HepG2 (cell line): ENCODE measurements at regions not wholly inside any gene's neighbourhood (a gene's known extent, or its start where the extent isn't known, plus 50 kb on each side); places are given as distances from the start of the nearest gene placed in this dataset.

Experiments used
- ATAC-seq: fragments of 200-7000 bp; cut with Tn5 transposase; 3 replicates; pipeline ENCODE4 v1.9.1; 2020; ENCODE audit warnings: mild to moderate bottlenecking, moderate library complexity
- BruUV-seq: library from RNA; stranded (reverse); fragments of 400-500 nt; replicated peaks from 2 replicates; lab custom pipeline; 2021; lab: Mats Ljungman, UMichigan
- CTCF ChIA-PET: fragments of 300-600 bp; formaldehyde crosslinking; extraction: SDS; loops from one replicate; lab custom pipeline; 2021; ENCODE audit warnings: low total read pairs, inconsistent platforms, low intra/inter-chr PET ratio; lab: Yijun Ruan, JAX
- POLR2A ChIA-PET: fragments of 350-600 bp; sonication (Branson Sonifier 250); formaldehyde crosslinking; loops from one replicate; lab custom pipeline; 2020; ENCODE audit warnings: antibody characterized with exemption, inconsistent platforms; lab: Yijun Ruan, JAX
- DNase-seq: peaks from one replicate; pipeline ENCODE4 v3.0.0-alpha.2; 2015; ENCODE audit warnings: low spot score
- FAIRE-seq: peaks from 3 replicates; lab custom pipeline; 2011; peaks lifted over from hg19 to GRCh38; lab: Jason Lieb, UNC
- H2AFZ ChIP-seq: one replicate; pipeline ENCODE4 v1.6.1; 2011; ENCODE audit warnings: low read length, inconsistent platforms
- H3K27ac ChIP-seq: fragments of 300-600 bp; 3 replicates; pipeline ENCODE4 v1.8.0; 2011; ENCODE audit warnings: mixed run types, mild to moderate bottlenecking, mixed read lengths, low read length, inconsistent platforms; ENCODE audit not compliant: insufficient read depth; ENCODE audit errors: extremely low read length
- H3K27me3 ChIP-seq, 2 experiments: fragments of 200-600 bp in 1 of 2; 2 replicates in 1 of 2; 3 replicates in 1 of 2; pipeline versions ENCODE4 v1.6.0 to v1.8.0; 2011; ENCODE audit warnings: low read length in 2 of 2, mild to moderate bottlenecking in 2 of 2, moderate library complexity in 2 of 2, inconsistent platforms in 1 of 2; ENCODE audit not compliant: insufficient read depth in 2 of 2, control insufficient read depth in 1 of 2
- H3K36me3 ChIP-seq, 2 experiments: fragments of 200-600 bp in 1 of 2; replicated peaks in 1 of 2; 2 replicates in 1 of 2; 3 replicates in 1 of 2; pipeline versions ENCODE4 v1.5.1 to v1.8.0; 2011; ENCODE audit warnings: low read length in 2 of 2, inconsistent platforms in 1 of 2; ENCODE audit not compliant: insufficient read depth in 2 of 2, control insufficient read depth in 1 of 2
- H3K4me1 ChIP-seq: 2 replicates; pipeline ENCODE4 v1.5.1; 2012; ENCODE audit warnings: low read length, inconsistent platforms; ENCODE audit not compliant: insufficient read depth
- H3K4me2 ChIP-seq: 2 replicates; pipeline ENCODE4 v1.6.0; 2011; ENCODE audit warnings: low read depth, low read length, inconsistent platforms
- H3K4me3 ChIP-seq, 3 experiments: fragments of 200-600 bp in 1 of 3; sonication (generic), shearing (Covaris generic) in 1 of 3; replicated peaks in 1 of 3; 2 replicates each; pipeline ENCODE4 v1.5.1; 2011 to 2016; ENCODE audit warnings: low read length in 3 of 3, inconsistent platforms in 2 of 3, low read depth in 2 of 3, mild to moderate bottlenecking in 2 of 3, control low read depth in 1 of 3, mixed read lengths in 1 of 3; ENCODE audit not compliant: insufficient read depth in 1 of 3
- H3K79me2 ChIP-seq: one replicate; pipeline ENCODE4 v1.6.1; 2011; ENCODE audit warnings: low read length, inconsistent platforms; ENCODE audit not compliant: insufficient read depth
- H3K9ac ChIP-seq: 2 replicates; pipeline ENCODE4 v1.6.0; 2011; ENCODE audit warnings: mild to moderate bottlenecking, low read depth, low read length, inconsistent platforms; ENCODE audit not compliant: insufficient read depth
- H3K9me3 ChIP-seq: 2 replicates; pipeline ENCODE4 v1.5.1; 2012; ENCODE audit warnings: mild to moderate bottlenecking, low read length
- H4K20me1 ChIP-seq: 2 replicates; pipeline ENCODE4 v1.6.0; 2011; ENCODE audit warnings: inconsistent platforms, mild to moderate bottlenecking, low read length, moderate library complexity; ENCODE audit not compliant: insufficient read depth
- ASH2L ChIP-seq: fragments of 300-600, 200-600 bp; sonication (generic); IDR thresholded peaks from 2 replicates; pipeline ENCODE4 v1.7.0; 2017; ENCODE audit warnings: low read depth, mild to moderate bottlenecking, moderate library complexity, mixed read lengths, low read length; ENCODE audit not compliant: insufficient read length
- DNMT1 ChIP-seq: sonication (generic); formaldehyde crosslinking; IDR thresholded peaks from 2 replicates; pipeline ENCODE4 v1.5.1; 2020; ENCODE audit warnings: mild to moderate bottlenecking, missing genetic modification reagents
- FOXP1 ChIP-seq, 2 experiments: fragments of 450-650 bp in 1 of 2; IDR thresholded peaks; 2 replicates each; pipeline ENCODE4 v1.6.1; 2017 to 2018; ENCODE audit warnings: antibody characterized with exemption in 1 of 2
- GZF1 ChIP-seq: sonication (generic); formaldehyde crosslinking; IDR thresholded peaks from 2 replicates; pipeline ENCODE4 v1.5.1; 2020; ENCODE audit warnings: mild to moderate bottlenecking, missing genetic modification reagents
- KDM5A ChIP-seq: fragments of 200-600 bp; sonication (generic); IDR thresholded peaks from 2 replicates; pipeline ENCODE4 v1.7.0; 2018; ENCODE audit warnings: antibody characterized with exemption, mild to moderate bottlenecking, low read length, borderline replicate concordance
- NFE2L1 ChIP-seq: sonication (generic); formaldehyde crosslinking; IDR thresholded peaks from 2 replicates; pipeline ENCODE4 v1.4.0; 2020; ENCODE audit warnings: missing genetic modification reagents, mild to moderate bottlenecking, borderline replicate concordance
- NFKB2 ChIP-seq: sonication (generic); formaldehyde crosslinking; IDR thresholded peaks from 2 replicates; pipeline ENCODE4 v1.4.0; 2020; ENCODE audit warnings: missing genetic modification reagents, borderline replicate concordance
- NKX3-1 ChIP-seq: sonication (generic); formaldehyde crosslinking; IDR thresholded peaks from 2 replicates; pipeline ENCODE4 v1.5.0; 2020; ENCODE audit warnings: missing genetic modification reagents
- REXO4 ChIP-seq: sonication (generic); formaldehyde crosslinking; IDR thresholded peaks from 2 replicates; pipeline ENCODE4 v1.8.0; 2022; ENCODE audit warnings: missing genetic modification reagents, mild to moderate bottlenecking, borderline replicate concordance
- TBL1XR1 ChIP-seq: fragments of 150-350 bp; IDR thresholded peaks from 2 replicates; pipeline ENCODE4 v1.6.1; 2014; ENCODE audit warnings: borderline replicate concordance, low read length; ENCODE audit not compliant: partially characterized antibody
- YY1 ChIP-seq: IDR thresholded peaks from 2 replicates; pipeline ENCODE4 v1.6.1; 2011; ENCODE audit warnings: low read length, low read depth, moderate library complexity, mild to moderate bottlenecking; ENCODE audit not compliant: insufficient read depth, insufficient replicate concordance
- ZKSCAN1 ChIP-seq: fragments of 150-350 bp; IDR thresholded peaks from 2 replicates; pipeline ENCODE4 v1.6.1; 2014; ENCODE audit warnings: low read length
- ZNF143 ChIP-seq: sonication (generic); formaldehyde crosslinking; IDR thresholded peaks from 2 replicates; pipeline ENCODE4 v1.4.0; 2020; ENCODE audit warnings: missing genetic modification reagents
- ZNF17 ChIP-seq: sonication (generic); formaldehyde crosslinking; IDR thresholded peaks from 2 replicates; pipeline ENCODE4 v1.5.0; 2020; ENCODE audit warnings: mild to moderate bottlenecking, missing genetic modification reagents
- ZNF20 ChIP-seq: sonication (generic); formaldehyde crosslinking; IDR thresholded peaks from 2 replicates; pipeline ENCODE4 v1.4.0; 2020; ENCODE audit warnings: mild to moderate bottlenecking, moderate library complexity, missing genetic modification reagents
- ZNF331 ChIP-seq: sonication (generic); formaldehyde crosslinking; IDR thresholded peaks from 2 replicates; pipeline ENCODE4 v1.4.0; 2020; ENCODE audit warnings: missing genetic modification reagents
- ZNF430 ChIP-seq: sonication (generic); formaldehyde crosslinking; IDR thresholded peaks from 2 replicates; pipeline ENCODE4 v1.9.0; 2021; ENCODE audit warnings: mild to moderate bottlenecking, missing genetic modification reagents
- ZNF558 ChIP-seq: sonication (generic); formaldehyde crosslinking; IDR thresholded peaks from 2 replicates; pipeline ENCODE4 v1.9.0; 2022; ENCODE audit warnings: mild to moderate bottlenecking, missing genetic modification reagents, borderline replicate concordance
- ZNF563 ChIP-seq: sonication (generic); formaldehyde crosslinking; IDR thresholded peaks from 2 replicates; pipeline ENCODE4 v1.8.0; 2022; ENCODE audit warnings: mild to moderate bottlenecking, moderate library complexity, missing genetic modification reagents
- ZNF775 ChIP-seq: sonication (generic); formaldehyde crosslinking; IDR thresholded peaks from 2 replicates; pipeline ENCODE4 v1.4.0; 2020; ENCODE audit warnings: missing genetic modification reagents, mild to moderate bottlenecking, moderate library complexity, borderline replicate concordance
- whole genome bisulfite sequencing: methylation state at CpG from one replicate; pipeline ENCODE4 v1.1.6; 2017; ENCODE audit warnings: low lambda C conversion rate; 5-methylcytosine and 5-hydroxymethylcytosine counted together
- in situ Hi-C: cut with HindIII; loops from 2 replicates; pipeline ENCODE4 v1.10.0; 2017; ENCODE audit warnings: low pct_unique_long_range_greater_than_20kb; ENCODE audit not compliant: extremely low pct_ligation_motif_present
- intact Hi-C: fragments of 100-400 bp; cut with micrococcal nuclease; formaldehyde crosslinking; loops from one replicate; pipeline ENCODE4 v1.10.0; 2022; ENCODE audit not compliant: unreplicated experiment
- TF ChIP-seq, protein P1 (sequence below): sonication (generic); formaldehyde crosslinking; IDR thresholded peaks from 2 replicates; pipeline ENCODE4 v1.8.1; 2023; ENCODE audit warnings: missing genetic modification reagents, mild to moderate bottlenecking, borderline replicate concordance
- TF ChIP-seq, protein P2 (sequence below): sonication (generic); formaldehyde crosslinking; IDR thresholded peaks from 2 replicates; pipeline ENCODE4 v1.9.0; 2022; ENCODE audit warnings: missing genetic modification reagents, mild to moderate bottlenecking, borderline replicate concordance
- TF ChIP-seq, protein P3 (sequence below): sonication (generic); formaldehyde crosslinking; IDR thresholded peaks from 2 replicates; pipeline ENCODE4 v1.5.0; 2020; ENCODE audit warnings: missing genetic modification reagents
- TF ChIP-seq, protein P4 (sequence below): IDR thresholded peaks from 2 replicates; pipeline ENCODE4 v1.6.1; 2012; ENCODE audit warnings: inconsistent platforms

DNA sequence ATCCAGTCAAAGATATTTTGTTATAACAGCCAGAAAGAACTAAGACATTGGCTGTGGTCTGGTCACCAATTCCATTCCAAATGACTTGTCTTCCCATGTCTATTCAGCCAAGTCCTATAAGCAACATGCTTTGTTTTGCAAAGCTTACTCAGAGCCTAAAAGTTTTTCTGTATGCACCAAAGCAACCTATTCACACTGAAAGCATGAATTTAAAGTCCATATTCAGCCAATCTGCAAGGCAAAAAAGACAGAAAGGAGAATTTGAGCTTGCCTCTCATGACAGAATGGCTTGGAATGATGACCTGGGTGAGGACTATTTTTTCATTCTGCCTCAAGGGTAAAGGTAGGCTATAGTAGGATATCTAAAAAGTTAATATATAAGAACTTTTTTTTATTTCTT, 323.2 kb upstream of the NOCT start (continued):
- no peak for TF ChIP-seq ZNF17 (CRISPR knock-in tag)
- no peak for TF ChIP-seq ZKSCAN1
- no peak for TF ChIP-seq ZNF430 (CRISPR knock-in tag)
- TF ChIP-seq, protein P1, sequence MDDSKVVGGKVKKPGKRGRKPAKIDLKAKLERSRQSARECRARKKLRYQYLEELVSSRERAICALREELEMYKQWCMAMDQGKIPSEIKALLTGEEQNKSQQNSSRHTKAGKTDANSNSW (CRISPR knock-in tag) = no peak
- no peak for TF ChIP-seq ASH2L
- TF ChIP-seq, protein P2, sequence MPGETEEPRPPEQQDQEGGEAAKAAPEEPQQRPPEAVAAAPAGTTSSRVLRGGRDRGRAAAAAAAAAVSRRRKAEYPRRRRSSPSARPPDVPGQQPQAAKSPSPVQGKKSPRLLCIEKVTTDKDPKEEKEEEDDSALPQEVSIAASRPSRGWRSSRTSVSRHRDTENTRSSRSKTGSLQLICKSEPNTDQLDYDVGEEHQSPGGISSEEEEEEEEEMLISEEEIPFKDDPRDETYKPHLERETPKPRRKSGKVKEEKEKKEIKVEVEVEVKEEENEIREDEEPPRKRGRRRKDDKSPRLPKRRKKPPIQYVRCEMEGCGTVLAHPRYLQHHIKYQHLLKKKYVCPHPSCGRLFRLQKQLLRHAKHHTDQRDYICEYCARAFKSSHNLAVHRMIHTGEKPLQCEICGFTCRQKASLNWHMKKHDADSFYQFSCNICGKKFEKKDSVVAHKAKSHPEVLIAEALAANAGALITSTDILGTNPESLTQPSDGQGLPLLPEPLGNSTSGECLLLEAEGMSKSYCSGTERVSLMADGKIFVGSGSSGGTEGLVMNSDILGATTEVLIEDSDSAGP (CRISPR knock-in tag) = no peak
- TF ChIP-seq NKX3-1 (CRISPR knock-in tag) = no peak
- no peak for TF ChIP-seq ZNF558 (CRISPR knock-in tag)

DNA sequence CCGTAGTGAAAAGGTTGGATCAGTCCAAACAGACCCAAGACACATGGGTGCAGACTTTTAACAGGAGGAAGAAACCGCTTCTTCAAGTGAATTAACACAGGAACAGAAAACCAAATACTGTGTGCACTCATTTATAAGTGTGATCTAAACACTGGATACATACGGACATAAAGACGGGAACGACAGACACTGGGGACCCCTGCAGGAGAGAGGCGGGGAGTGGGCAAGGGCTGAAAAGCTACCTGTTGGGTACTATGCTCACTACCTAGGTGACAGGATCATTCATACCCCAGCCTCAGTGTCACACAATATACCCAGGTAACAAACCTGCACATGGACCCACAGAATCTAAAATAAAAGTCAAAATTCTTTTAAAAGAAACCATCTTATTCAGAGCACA, 326.0 kb upstream of the NOCT start:
- TF ChIP-seq ZNF20 (CRISPR knock-in tag) (no peak), ZNF563 (CRISPR knock-in tag) (no peak), KDM5A (no peak), NFKB2 (CRISPR knock-in tag) (no peak), GZF1 (CRISPR knock-in tag) (no peak), NFE2L1 (CRISPR knock-in tag) (no peak), ZNF143 (CRISPR knock-in tag) (no peak), YY1 (no peak), ZNF331 (CRISPR knock-in tag) (no peak), FOXP1 (IDR thresholded peaks at IDR 0.05) (no peak), FOXP1 (CRISPR knock-in tag; IDR thresholded peaks at IDR 0.05) (no peak), DNMT1 (CRISPR knock-in tag) (no peak), TBL1XR1 (no peak), REXO4 (no peak), ZNF775 (CRISPR knock-in tag) (no peak)
- TF ChIP-seq, protein P3, sequence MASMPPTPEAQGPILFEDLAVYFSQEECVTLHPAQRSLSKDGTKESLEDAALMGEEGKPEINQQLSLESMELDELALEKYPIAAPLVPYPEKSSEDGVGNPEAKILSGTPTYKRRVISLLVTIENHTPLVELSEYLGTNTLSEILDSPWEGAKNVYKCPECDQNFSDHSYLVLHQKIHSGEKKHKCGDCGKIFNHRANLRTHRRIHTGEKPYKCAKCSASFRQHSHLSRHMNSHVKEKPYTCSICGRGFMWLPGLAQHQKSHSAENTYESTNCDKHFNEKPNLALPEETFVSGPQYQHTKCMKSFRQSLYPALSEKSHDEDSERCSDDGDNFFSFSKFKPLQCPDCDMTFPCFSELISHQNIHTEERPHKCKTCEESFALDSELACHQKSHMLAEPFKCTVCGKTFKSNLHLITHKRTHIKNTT (CRISPR knock-in tag) = no peak
- TF ChIP-seq, protein P4, sequence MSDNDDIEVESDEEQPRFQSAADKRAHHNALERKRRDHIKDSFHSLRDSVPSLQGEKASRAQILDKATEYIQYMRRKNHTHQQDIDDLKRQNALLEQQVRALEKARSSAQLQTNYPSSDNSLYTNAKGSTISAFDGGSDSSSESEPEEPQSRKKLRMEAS = no peak
- TF ChIP-seq, all 625 proteins: peak for 0
- DNase-seq (no peak), FAIRE-seq (no peak), ATAC-seq (no peak)
- Histone ChIP-seq H2AFZ (no peak overlapping the region), H3K9me3 (no peaks in the 10 kb centered on the region), H3K4me3 (no peak overlapping the region), H3K79me2 (no peaks in the 10 kb centered on the region), H3K9ac (no peak overlapping the region), H3K27ac (no peak overlapping the region), H3K27me3 (peaks cover 0 to 4% of the 10 kb centered on the region in 2 experiments; a peak in 2 of 5 replicates), H3K4me2 (no peak overlapping the region), H3K36me3 (no peaks in the 10 kb centered on the region), H4K20me1 (no peaks in the 10 kb centered on the region), H3K4me1 (no peaks in the 10 kb centered on the region)
- in situ Hi-C loops (loop anchor here (25.0 kb wide), 2 partner anchors 877 to 952 kb away; no protein-coding TSS in a partner anchor), intact Hi-C loops (no loop called here)
- POLR2A ChIA-PET = no interaction called here
- CTCF ChIA-PET = no interaction called here
- WGBS = 1% methylated on average over 6 of the region's 6 CpGs
- no TSS peak for BruUV-seq
